NB4 (cell line): ENCODE measurements at regions not wholly inside any gene's neighbourhood (a gene's known extent, or its start where the extent isn't known, plus 50 kb on each side); places are given as distances from the start of the nearest gene placed in this dataset.

Experiments used
- DNase-seq: peaks from one replicate; pipeline ENCODE4 v3.0.0; 2010; ENCODE audit warnings: low read depth
- H3K4me3 ChIP-seq: one replicate; pipeline ENCODE4 v1.5.1; 2011; ENCODE audit warnings: mild to moderate bottlenecking, low read depth, low read length, moderate library complexity
- MYC ChIP-seq: IDR thresholded peaks from 2 replicates; pipeline ENCODE4 v1.6.1; 2011; ENCODE audit warnings: low read depth, low read length
- POLR2A ChIP-seq: IDR thresholded peaks from 2 replicates; pipeline ENCODE4 v1.6.1; 2011; ENCODE audit warnings: mild to moderate bottlenecking; ENCODE audit not compliant: insufficient read length; ENCODE audit errors: extremely low read depth
- TF ChIP-seq, protein P1 (sequence below): IDR thresholded peaks from 2 replicates; pipeline ENCODE4 v1.6.1; 2011; ENCODE audit warnings: low read depth, low read length
- TF ChIP-seq, protein P2 (sequence below): IDR thresholded peaks from one replicate; pipeline ENCODE4 v1.5.1; 2012; ENCODE audit warnings: low read depth, low read length

DNA sequence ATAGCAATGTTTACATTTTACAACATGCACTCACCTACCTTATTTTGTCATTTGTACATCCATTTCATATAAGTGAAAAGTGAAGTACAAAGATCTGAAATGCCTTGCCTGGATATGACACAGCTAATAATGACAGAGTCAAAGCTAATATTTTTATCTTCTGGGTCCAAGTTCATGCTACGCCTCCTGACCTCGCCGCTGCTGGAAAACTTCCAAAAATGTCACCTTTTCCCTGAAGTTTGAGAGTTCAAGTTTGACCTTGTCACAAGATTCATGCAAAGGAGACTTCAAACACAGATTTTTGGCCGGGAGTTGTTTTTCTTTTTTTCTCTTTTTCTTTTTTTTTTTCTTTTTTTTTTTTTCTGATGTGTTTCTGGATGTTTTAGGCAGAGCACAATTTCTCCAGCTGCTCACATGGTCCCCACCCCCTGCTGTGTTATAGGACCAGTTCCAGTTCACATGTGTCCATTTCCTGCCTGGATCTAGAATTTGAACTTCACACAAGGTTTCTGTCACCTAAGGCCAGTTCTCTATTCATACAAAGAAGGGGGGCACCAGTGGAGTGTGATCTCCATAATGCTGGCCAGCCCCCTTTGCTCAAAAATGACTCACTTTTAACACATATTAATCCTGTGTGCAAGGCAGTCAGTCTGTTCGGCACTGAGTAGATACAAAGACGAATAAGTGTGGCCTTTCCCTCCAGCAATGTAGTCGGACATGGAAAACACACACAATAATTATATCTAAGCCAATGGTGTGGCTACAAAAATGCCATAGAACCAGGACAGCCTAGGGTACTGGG, 546.8 kb downstream of the BUD13 start:
- H3K4me3 ChIP-seq = no peak overlapping the region
- TF ChIP-seq, protein P1, sequence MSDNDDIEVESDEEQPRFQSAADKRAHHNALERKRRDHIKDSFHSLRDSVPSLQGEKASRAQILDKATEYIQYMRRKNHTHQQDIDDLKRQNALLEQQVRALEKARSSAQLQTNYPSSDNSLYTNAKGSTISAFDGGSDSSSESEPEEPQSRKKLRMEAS = no peak
- TF ChIP-seq MYC = no peak
- DNase-seq = no peak

DNA sequence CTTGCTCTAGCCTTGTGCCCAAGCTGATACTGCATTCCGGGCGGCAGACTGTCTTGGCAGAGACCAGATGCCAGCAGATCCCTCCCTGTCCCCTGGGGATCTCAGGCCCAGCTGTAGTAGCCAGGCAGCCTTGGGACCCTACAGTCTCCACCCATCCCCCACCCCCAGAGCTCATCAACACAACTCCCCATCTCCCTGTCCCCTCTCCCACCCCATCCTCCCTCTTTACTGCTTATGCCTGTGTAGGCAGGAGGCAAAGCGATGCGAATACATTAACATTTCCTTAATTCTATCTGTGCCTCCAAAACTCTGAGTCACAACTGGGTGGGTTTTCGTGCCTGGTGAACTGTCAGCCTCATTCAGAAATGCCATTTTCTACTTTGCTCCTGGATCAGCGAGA, 547.6 kb downstream of the BUD13 start:
- TF ChIP-seq, protein P2, sequence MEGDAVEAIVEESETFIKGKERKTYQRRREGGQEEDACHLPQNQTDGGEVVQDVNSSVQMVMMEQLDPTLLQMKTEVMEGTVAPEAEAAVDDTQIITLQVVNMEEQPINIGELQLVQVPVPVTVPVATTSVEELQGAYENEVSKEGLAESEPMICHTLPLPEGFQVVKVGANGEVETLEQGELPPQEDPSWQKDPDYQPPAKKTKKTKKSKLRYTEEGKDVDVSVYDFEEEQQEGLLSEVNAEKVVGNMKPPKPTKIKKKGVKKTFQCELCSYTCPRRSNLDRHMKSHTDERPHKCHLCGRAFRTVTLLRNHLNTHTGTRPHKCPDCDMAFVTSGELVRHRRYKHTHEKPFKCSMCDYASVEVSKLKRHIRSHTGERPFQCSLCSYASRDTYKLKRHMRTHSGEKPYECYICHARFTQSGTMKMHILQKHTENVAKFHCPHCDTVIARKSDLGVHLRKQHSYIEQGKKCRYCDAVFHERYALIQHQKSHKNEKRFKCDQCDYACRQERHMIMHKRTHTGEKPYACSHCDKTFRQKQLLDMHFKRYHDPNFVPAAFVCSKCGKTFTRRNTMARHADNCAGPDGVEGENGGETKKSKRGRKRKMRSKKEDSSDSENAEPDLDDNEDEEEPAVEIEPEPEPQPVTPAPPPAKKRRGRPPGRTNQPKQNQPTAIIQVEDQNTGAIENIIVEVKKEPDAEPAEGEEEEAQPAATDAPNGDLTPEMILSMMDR = no peak
- TF ChIP-seq, protein P1 = no peak
- TF ChIP-seq MYC = no peak
- TF ChIP-seq POLR2A = no peak
- no peak overlapping the region for H3K4me3 ChIP-seq
- no peak for DNase-seq

DNA sequence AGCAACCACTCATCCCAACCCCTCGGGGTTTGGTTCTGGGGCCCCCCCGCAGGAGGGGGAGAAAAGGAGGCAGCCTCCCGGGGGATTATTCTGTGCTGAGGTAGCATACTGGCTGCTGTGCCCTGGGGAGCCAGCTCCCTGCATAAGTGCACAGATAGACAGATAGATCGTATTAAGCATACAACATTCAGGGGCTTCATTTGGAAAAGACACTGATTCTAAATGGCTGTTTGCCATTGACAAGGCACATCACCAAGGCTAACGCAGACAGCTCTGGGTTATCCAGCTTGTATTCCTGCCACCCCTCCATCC, 547.9 kb downstream of the BUD13 start:
- no peak for DNase-seq
- H3K4me3 ChIP-seq = no peak overlapping the region
- TF ChIP-seq POLR2A = no peak
- TF ChIP-seq, protein P2 = no peak
- TF ChIP-seq MYC = no peak
- TF ChIP-seq, protein P1 = no peak

DNA sequence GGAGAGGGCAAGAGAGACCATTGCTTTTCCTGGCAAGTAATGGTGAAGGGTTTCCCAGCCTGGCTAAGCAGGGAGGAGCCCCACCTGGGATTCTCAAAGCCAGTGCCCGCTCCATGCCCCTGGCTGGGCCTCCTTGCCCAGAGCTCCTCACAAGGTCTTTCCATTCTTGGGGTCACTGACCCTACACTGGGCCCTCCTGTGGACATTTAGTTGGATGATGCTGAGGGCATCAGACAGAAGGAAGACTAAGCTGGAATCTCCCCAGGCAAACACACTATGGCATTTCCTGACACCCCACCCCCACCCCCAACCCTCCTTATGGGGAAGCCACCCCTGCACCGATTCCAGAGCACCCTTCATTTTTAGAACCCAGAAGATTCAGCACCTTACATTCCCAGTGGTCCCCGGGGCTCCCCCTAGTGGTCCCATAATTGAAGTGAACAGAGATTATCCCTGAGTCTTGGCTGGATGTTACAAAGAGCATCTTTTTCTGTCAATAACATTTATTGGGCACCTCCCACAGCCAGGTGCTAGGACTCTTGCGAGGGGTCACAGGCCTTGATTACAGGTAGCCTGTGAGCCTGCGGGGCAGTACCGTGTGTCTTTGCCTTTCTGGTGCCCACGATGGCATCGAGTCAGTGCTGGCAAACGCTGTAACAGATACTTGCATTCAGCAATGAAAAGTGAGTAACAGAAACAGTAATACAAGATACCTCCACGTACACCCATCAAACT, 548.5 kb downstream of the BUD13 start:
- DNase-seq = peak; percentile 45
- H3K4me3 ChIP-seq = no peak overlapping the region
- TF ChIP-seq, protein P2 = peak; percentile 88
- TF ChIP-seq POLR2A = no peak

DNA sequence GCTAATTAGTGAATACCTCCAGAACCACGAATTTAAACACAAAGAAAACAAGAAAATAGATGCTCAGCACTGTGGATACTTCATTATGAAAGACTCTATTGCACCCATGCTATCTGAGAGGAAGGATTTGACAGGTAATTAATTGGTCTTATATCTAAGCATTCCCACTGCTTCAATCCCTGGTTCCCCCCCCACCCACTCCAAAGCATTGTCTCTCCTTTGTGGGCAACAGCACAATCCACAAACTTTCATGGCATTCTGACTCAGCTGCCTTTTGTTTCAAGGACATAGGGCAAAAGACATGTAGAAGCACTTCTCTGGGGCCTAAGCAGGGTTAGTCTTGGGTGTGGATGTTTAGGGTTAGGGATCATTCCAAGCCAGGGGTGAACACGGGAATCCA, 551.4 kb downstream of the BUD13 start:
- no peak for DNase-seq
- TF ChIP-seq, protein P2 = no peak
- no peak overlapping the region for H3K4me3 ChIP-seq

DNA sequence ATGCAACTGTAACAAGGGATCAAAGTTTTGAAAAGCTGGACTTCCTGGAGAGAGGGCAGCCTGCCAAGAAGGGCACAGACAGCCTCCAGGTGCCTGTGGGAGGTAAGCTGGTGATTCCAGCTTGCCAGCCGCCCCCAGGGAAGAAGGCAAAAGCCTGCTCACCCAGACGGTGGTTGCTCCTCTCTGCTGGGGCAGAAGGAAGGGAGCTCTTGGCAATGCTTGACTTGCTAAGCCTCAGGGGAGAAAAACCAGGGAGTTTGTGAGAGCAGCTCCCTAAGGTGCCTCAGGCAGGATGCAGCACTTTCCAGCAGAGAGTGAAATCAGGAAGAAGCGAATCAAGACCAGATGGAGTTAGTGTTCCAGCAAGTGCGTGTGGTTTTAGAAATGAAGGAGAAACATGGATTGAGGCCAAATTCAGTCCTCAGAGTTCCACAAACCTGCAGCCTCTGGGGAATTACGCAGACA, 553.6 kb downstream of the BUD13 start:
- no peak overlapping the region for H3K4me3 ChIP-seq
- TF ChIP-seq MYC (no peak), POLR2A (no peak)
- TF ChIP-seq, protein P1 = no peak
- TF ChIP-seq, protein P2 = no peak
- DNase-seq = no peak
